T-helper 2 cell treated with Interferon-gamma antibody and Interleukin-4, amounts not matched to agents 100 ng/mL and 5 ng/mL, for 36 hours (primary cell): ENCODE measurements at regions not wholly inside any gene's neighbourhood (a gene's known extent, or its start where the extent isn't known, plus 50 kb on each side); places are given as distances from the start of the nearest gene placed in this dataset.
"Not testable (repeated sequence)": the region's sequence is repeated elsewhere in the genome, so short reads cannot be mapped to it uniquely, and the experiment has no call there.

ENCODE experiments used
- intact Hi-C: fragments of 100-400 bp; cut with micrococcal nuclease; formaldehyde crosslinking; loops from one replicate; pipeline ENCODE4 v1.15.1; 2023

- intact Hi-C loops: no loop called here
Observed at GRCh38 chr18:47729356-47729755, 201.1 kb downstream of the SMAD2 start.

DNA sequence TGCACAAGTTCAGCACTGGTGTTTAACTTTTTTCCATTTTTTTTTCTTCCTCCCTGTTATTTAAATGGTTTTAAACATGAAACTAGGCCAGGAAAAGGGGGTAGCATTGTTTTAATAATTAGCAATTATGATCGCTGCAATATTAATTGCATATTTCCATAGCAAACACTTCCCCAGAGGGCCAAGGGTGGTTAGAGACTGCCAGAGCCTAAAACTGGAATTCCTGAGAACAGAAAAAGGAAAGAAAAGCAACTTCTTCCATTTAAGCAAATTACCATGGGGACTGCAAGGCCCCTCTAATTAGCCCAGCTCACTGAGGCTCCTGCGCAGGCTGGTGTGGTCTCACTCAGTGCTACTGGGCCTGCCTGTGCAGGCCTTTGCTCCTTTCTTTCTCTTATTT is 201.5 kb downstream of the SMAD2 start:
- intact Hi-C loops: no loop called here

- intact Hi-C loops: no loop called here
Observed at GRCh38 chr18:47727409-47727808, 203.1 kb downstream of the SMAD2 start.

DNA sequence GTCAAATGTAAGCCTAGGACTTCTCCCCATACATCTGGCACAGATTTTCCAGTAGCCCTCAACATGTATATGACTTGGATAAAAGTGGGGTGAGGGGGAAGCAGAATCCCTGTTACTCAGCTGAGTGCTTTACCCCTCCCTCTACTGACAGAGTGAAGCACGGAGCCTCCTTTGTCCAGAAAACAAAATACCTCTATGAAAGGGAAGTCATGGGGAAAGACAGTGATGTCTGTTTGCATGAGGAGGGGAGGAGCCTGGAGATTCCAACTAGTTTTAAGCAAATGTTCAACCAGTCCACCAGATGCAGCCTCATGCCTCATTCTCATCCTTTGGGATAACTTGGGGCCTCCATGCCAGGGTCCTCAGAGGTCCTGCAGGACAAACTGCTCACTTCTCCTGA is 203.9 kb downstream of the SMAD2 start:
- intact Hi-C loops: no loop called here

DNA sequence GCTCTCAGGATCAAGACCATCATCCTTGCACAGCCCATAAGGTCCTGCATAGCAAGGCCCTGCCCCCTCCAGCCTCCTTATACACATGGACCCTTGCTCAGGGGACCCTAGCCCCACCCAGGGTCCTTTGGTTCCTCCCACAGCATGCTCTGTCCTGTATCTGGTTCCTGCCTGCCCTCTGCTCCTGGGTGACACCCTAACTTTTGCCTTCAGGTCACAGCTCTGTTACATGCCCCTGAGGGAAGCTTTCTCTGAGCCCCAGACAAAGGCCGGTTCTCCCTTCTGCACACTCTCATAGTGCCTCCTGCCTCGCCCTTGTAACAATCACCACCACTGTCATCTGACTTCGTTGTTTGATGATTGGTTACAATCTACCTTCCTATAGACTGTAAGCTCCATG is 204.8 kb downstream of the SMAD2 start:
- intact Hi-C loops: no loop called here

DNA sequence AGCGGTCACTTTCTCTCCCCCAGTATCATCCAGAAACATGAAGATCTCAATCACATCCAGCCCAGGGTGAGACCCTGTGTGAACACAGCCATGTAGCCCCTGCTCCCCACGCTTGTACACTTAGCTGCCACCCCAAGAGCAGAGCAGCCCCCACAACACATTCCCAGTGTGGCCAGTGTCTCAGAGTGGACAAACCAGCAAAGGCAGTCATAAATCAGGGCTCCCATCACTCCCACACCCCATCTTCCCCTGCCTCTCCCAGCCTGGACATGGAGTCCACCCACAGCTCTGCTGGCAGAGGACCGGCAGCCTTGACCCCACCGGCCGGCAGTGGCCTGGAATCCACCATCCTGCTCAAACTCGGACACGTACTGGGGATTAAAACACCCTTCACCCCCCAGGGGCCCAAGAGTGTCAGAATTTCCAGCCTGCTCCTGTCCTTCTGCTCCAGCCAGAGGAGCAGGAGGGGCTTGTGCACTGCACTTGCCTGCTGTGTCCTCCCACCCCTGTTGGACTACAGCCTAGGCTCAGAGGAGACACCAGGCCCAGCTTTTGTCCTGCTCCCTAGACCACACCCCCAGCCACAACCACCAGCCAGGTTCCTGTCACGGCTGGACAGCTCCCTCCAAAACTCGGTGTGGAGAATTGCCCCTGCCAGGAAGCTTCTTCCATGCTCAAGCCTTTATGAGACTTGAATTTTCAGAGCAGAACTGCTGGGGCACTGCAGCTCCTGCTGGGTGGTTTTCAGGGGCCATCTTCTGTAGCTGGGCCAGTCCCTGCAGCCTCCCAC is 206.1 kb downstream of the SMAD2 start:
- intact Hi-C loops: no loop called here

DNA sequence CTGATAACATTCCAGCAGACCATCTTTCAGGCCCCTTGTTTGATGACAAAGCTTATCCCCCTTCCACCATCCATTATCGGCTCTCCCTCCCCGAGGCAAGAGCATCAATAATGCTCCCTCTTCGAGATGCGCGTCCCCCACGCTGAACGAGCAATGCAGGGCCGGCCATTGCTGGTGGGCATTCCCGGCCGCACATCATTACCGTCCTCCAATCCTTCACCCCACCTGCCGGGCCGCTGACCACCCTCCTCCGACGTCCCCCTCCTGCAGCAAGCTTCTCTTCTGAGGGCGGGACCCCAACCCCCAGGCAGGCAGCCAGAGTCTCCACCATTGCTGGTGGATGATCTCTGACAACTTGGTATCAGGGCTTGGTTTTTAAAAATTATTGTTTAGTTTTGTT is 208.6 kb downstream of the SMAD2 start:
- intact Hi-C loops: no loop called here

DNA sequence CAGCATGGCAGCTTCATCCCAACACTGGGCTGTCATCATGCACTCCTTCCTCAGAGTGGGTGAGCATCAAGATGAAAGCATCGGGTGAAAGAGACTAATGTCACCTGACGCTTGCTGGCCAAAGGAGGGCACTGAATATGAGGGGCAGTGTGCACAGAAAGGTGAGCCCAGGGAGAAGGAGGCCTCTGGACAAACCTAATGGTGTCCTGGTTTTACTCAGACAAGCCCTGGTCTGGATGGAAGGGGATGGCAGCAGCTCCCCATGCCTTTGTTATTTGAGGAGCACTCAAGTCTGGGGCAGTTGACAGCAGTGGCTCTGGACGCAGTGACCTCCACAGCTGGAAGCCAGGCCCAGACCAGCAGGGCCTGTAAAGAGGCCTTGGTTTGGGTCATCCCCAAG is 209.7 kb downstream of the SMAD2 start:
- intact Hi-C loops: no loop called here

- intact Hi-C loops: no loop called here
Observed at GRCh38 chr18:47719096-47719780, 211.2 kb downstream of the SMAD2 start.

DNA sequence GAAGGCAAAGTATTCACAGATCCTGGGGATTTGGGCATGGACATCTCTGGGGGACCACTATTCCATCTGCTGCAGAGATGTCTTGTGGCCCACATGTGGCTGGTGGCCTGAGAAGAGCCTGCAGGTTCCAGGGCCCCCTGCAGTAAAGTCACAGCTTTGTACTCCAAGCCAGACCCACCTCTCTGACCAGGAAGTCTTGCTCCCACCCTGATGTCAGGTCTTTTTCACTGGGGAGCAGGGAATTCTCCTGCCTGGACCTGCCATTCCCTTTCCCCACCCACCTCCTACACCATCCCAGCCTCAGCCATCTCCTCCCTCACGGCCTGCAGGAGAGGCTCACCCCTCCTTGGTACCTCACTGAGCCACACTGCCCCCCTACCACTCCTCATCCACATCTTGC is 211.8 kb downstream of the SMAD2 start:
- intact Hi-C loops: no loop called here

DNA sequence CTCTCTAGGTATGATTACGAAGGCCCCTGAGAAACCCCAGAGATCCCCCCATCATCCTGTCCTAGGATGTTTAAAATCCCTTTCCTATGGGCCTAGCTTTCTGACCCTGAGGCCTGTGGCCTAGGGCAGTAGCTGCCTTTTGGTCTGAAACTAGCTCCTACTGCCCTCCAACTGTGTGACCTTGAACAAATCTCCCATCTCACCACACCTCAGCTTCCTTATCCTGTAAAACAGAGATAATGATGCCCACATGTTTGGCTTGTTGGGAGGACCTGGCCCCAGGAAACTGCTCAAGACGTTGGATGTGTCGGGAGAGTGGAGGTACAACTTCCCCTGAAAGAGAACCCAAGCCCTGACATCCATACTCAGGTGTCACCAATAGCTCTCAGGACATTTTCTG is 213.2 kb downstream of the SMAD2 start:
- intact Hi-C loops: no loop called here

GRCh38 chr18:47716632-47717185 is 213.8 kb downstream of the SMAD2 start:
- intact Hi-C loops: no loop called here

GRCh38 chr18:47710451-47710850 is 220.0 kb downstream of the SMAD2 start:
- intact Hi-C loops: no loop called here

DNA sequence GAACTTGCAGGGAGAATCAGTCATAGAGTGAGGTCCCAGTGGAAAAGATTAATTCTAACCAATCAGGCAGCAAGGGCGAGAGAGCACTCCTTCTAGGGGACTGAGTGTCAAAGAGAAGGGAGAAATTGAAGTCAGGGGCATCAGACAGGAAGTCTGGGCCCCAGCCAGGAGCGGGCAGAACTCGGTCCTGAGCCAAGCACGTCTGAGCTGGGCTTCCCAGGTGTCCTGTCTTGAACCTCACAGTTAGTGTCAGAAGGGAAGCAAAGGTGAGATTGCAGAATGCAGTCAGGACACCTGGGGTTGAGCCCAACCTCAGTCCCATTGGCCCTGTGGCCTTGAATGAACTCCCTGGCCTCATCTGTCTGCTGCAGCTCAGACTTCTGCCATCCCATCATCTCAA is 220.9 kb downstream of the SMAD2 start:
- intact Hi-C loops: no loop called here

- intact Hi-C loops: no loop called here
Observed at GRCh38 chr18:47708206-47708605, 222.3 kb downstream of the SMAD2 start.

GRCh38 chr18:47701134-47701533 is 229.3 kb downstream of the SMAD2 start:
- intact Hi-C loops: no loop called here

- intact Hi-C loops: no loop called here
Observed at GRCh38 chr18:47696870-47697269, 233.6 kb downstream of the SMAD2 start.

GRCh38 chr18:47691611-47692010 is 238.8 kb downstream of the SMAD2 start:
- intact Hi-C loops: no loop called here

GRCh38 chr18:47690778-47691177 is 239.7 kb downstream of the SMAD2 start:
- intact Hi-C loops: not testable (repeated sequence)

DNA sequence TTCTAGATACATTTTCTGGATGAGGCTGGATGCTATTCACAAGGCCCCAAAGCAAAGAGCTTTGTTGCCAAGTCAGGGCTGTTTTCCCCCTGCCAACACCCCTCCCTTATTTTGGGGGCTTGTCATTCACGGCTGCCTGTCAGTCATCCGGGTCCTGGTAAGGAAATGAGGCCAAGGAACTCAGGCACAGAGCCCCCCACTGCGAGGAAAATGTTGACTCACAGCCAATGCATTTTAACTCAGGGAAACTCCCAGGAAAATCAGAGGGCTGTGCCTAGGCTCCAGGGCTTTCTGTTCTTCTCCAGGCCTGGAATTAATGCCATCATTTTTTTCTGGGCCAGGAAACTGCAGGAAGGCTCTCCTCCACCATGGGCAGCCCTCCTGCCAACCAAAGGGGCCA is 241.1 kb downstream of the SMAD2 start:
- intact Hi-C loops: no loop called here

DNA sequence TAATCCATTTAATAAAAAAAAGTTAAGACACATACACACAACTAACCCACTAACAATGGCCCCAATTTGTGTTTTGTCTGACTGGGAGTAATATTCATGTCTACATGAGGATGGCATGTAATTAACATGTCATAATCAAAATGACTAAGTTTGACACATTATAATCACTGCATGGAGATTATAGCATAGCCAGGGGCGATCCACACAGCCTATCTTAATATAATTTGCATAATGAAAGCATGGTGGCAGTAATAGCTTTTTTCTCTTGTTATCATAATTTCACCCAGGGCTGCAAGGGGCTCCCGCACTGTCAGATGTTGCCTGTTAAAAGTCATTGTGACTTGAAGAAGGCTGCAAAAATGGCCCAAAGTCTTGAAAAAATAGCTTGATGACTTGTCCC is 243.7 kb downstream of the SMAD2 start:
- intact Hi-C loops: no loop called here

DNA sequence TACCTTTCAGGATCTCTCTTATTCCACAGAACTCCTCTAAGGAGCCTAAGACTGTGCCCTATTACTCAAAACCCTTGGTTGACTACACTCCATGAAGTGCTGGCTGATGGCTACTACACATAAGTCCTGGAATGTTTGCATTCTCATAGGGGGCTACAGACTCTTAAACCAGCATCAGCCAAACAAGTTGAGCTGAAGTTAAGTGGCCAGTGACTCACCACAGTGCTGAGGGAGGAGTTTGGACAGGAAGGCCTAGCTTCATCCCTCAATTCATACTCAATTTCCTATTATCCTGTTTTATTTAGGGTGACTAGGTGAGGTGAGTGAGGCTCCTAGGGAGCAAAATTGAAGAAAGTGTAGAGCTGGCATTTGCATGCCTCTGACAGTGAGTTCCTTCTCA is 246.7 kb downstream of the SMAD2 start:
- intact Hi-C loops: no loop called here

GRCh38 chr18:47682876-47683275 is 247.6 kb downstream of the SMAD2 start:
- intact Hi-C loops: no loop called here
